H1 (cell line): ENCODE measurements at regions not wholly inside any gene's neighbourhood (a gene's known extent, or its start where the extent isn't known, plus 50 kb on each side); places are given as distances from the start of the nearest gene placed in this dataset.

Experiments used
- CTCF ChIA-PET: fragments of 300-600 bp; sonication (Branson Sonifier 250); formaldehyde crosslinking; loops from one replicate; lab custom pipeline; 2021; ENCODE audit not compliant: partially characterized antibody; lab: Charles Lee
- POLR2A ChIA-PET: fragments of 300-600 bp; sonication (Branson Sonifier 250); formaldehyde crosslinking; loops from one replicate; lab custom pipeline; 2021; ENCODE audit warnings: inconsistent platforms; ENCODE audit not compliant: partially characterized antibody; lab: Charles Lee
- DNase-seq, 2 experiments: peaks; one replicate each; pipeline versions ENCODE4 v3.0.0 to v3.0.0-alpha.2; 2010 to 2022; ENCODE audit warnings: low spot score in 2 of 2, low read depth in 1 of 2, mixed read lengths in 1 of 2
- FAIRE-seq: peaks from 2 replicates; lab custom pipeline; 2011; peaks lifted over from hg19 to GRCh38; lab: Jason Lieb, UNC
- H2AFZ ChIP-seq: 2 replicates; pipeline ENCODE4 v1.8.1; 2012; ENCODE audit warnings: low read length, inconsistent platforms
- H2AK5ac ChIP-seq: 2 replicates; pipeline ENCODE4 v1.6.1; 2013; ENCODE audit warnings: low read depth, low read length
- H2BK120ac ChIP-seq: replicated peaks from 2 replicates; pipeline ENCODE3; 2013; ENCODE audit warnings: low read depth, low read length, inconsistent platforms
- H2BK12ac ChIP-seq: 2 replicates; pipeline ENCODE4 v1.6.1; 2013; ENCODE audit warnings: low read depth, low read length
- H2BK15ac ChIP-seq: 2 replicates; pipeline ENCODE4 v1.6.1; 2013; ENCODE audit warnings: low read length
- H2BK20ac ChIP-seq: 2 replicates; pipeline ENCODE4 v1.6.1; 2013; ENCODE audit warnings: low read length
- H2BK5ac ChIP-seq: 2 replicates; pipeline ENCODE4 v1.6.1; 2013; ENCODE audit warnings: low read depth, low read length
- H3K14ac ChIP-seq: 2 replicates; pipeline ENCODE4 v1.6.1; 2013; ENCODE audit warnings: inconsistent platforms; ENCODE audit not compliant: insufficient read length
- H3K18ac ChIP-seq: 2 replicates; pipeline ENCODE4 v1.6.1; 2013; ENCODE audit warnings: low read length; ENCODE audit errors: extremely low read depth
- H3K23ac ChIP-seq: 2 replicates; pipeline ENCODE4 v1.6.1; 2013; ENCODE audit warnings: inconsistent platforms; ENCODE audit not compliant: insufficient read length
- H3K23me2 ChIP-seq: 2 replicates; pipeline ENCODE4 v1.6.1; 2013; ENCODE audit warnings: low read depth, low read length
- H3K27ac ChIP-seq: 2 replicates; pipeline ENCODE4 v1.6.1; 2011; ENCODE audit warnings: low read depth, low read length, inconsistent platforms
- H3K27me3 ChIP-seq, 4 experiments: replicated peaks in 1 of 4; 1 replicate in 1 of 4; 2 replicates in 3 of 4; pipeline versions ENCODE4 v1.6.1 to v1.8.1; 2011 to 2013; ENCODE audit warnings: low read length in 3 of 4, mild to moderate bottlenecking in 3 of 4, inconsistent platforms in 2 of 4, mixed read lengths in 2 of 4, moderate library complexity in 1 of 4; ENCODE audit not compliant: control insufficient read depth in 3 of 4, insufficient read depth in 3 of 4; ENCODE audit errors: extremely low read depth in 1 of 4
- H3K36me3 ChIP-seq, 4 experiments: 2 replicates each; pipeline versions ENCODE4 v1.6.1 to v1.8.1; 2011 to 2013; ENCODE audit warnings: mild to moderate bottlenecking in 4 of 4, low read length in 3 of 4, moderate library complexity in 2 of 4, control low read depth in 1 of 4, inconsistent platforms in 1 of 4; ENCODE audit not compliant: insufficient read depth in 4 of 4, control insufficient read depth in 2 of 4
- H3K4ac ChIP-seq: replicated peaks from 2 replicates; pipeline ENCODE3; 2013; ENCODE audit warnings: low read length, low read depth, mixed read lengths, inconsistent platforms; ENCODE audit not compliant: insufficient read length
- H3K4me1 ChIP-seq, 4 experiments: replicated peaks in 1 of 4; 1 replicate in 1 of 4; 2 replicates in 3 of 4; pipeline versions ENCODE4 v1.6.1 to v1.8.1; 2011 to 2013; ENCODE audit warnings: low read length in 3 of 4, inconsistent platforms in 2 of 4, mixed read lengths in 1 of 4; ENCODE audit not compliant: insufficient read depth in 4 of 4, control insufficient read depth in 3 of 4
- H3K4me2 ChIP-seq, 2 experiments: 2 replicates each; pipeline versions ENCODE4 v1.6.1 to v1.8.1; 2011 to 2013; ENCODE audit warnings: low read depth in 2 of 2, low read length in 2 of 2, control low read depth in 1 of 2, inconsistent platforms in 1 of 2, mild to moderate bottlenecking in 1 of 2; ENCODE audit not compliant: insufficient read depth in 1 of 2
- H3K4me3 ChIP-seq, 4 experiments: fragments of 200-600, 300-600 bp in 1 of 4; sonication (generic), shearing (Covaris generic), sonication (Bioruptor Twin) in 1 of 4; 2 replicates each; pipeline versions ENCODE4 v1.5.1 to v1.8.1; 2011 to 2016; ENCODE audit warnings: low read length in 4 of 4, low read depth in 3 of 4, control low read depth in 2 of 4, inconsistent platforms in 2 of 4, mild to moderate bottlenecking in 2 of 4, mixed read lengths in 1 of 4, moderate library complexity in 1 of 4; ENCODE audit not compliant: insufficient read depth in 2 of 4; ENCODE audit errors: extremely low read depth in 1 of 4
- H3K56ac ChIP-seq: replicated peaks from 2 replicates; pipeline ENCODE3; 2013; ENCODE audit warnings: low read depth, mild to moderate bottlenecking, mixed read lengths, low read length, inconsistent platforms; ENCODE audit not compliant: insufficient read length
- H3K79me1 ChIP-seq: 2 replicates; pipeline ENCODE4 v1.6.1; 2013; ENCODE audit warnings: low read depth, low read length, control low read depth
- H3K79me2 ChIP-seq, 2 experiments: 2 replicates each; pipeline versions ENCODE4 v1.6.1 to v1.8.1; 2012 to 2013; ENCODE audit warnings: low read length in 2 of 2, mild to moderate bottlenecking in 2 of 2, inconsistent platforms in 1 of 2; ENCODE audit not compliant: insufficient read depth in 2 of 2, control insufficient read depth in 1 of 2
- H3K9ac ChIP-seq, 4 experiments: replicated peaks in 1 of 4; 1 replicate in 1 of 4; 2 replicates in 3 of 4; pipeline versions ENCODE4 v1.6.1 to v1.8.1; 2011 to 2013; ENCODE audit warnings: low read depth in 3 of 4, low read length in 3 of 4, control low read depth in 2 of 4, mild to moderate bottlenecking in 2 of 4, moderate library complexity in 2 of 4, inconsistent platforms in 1 of 4; ENCODE audit errors: extremely low read depth in 1 of 4
- H3K9me3 ChIP-seq, 2 experiments: 2 replicates each; pipeline versions ENCODE4 v1.6.1 to v1.8.1; 2012 to 2013; ENCODE audit warnings: mild to moderate bottlenecking in 2 of 2, moderate library complexity in 2 of 2, control low read depth in 1 of 2, inconsistent platforms in 1 of 2, low read depth in 1 of 2, low read length in 1 of 2, mixed read lengths in 1 of 2; ENCODE audit not compliant: insufficient read depth in 2 of 2
- H4K20me1 ChIP-seq, 2 experiments: replicated peaks in 1 of 2; 2 replicates each; pipeline versions ENCODE3 to v1.8.1; 2011 to 2013; ENCODE audit warnings: inconsistent platforms in 2 of 2, low read length in 2 of 2, mild to moderate bottlenecking in 1 of 2; ENCODE audit not compliant: insufficient read depth in 2 of 2, control insufficient read depth in 1 of 2
- H4K5ac ChIP-seq: 2 replicates; pipeline ENCODE4 v1.6.1; 2013; ENCODE audit warnings: low read length, low read depth, mixed read lengths, inconsistent platforms; ENCODE audit not compliant: insufficient read length
- H4K8ac ChIP-seq: 2 replicates; pipeline ENCODE4 v1.8.0; 2013; ENCODE audit warnings: mild to moderate bottlenecking, moderate library complexity, low read length, inconsistent platforms; ENCODE audit not compliant: insufficient read depth; ENCODE audit errors: extremely low read depth
- H4K91ac ChIP-seq: replicated peaks from 2 replicates; pipeline ENCODE3; 2013; ENCODE audit warnings: low read length, mixed read lengths, inconsistent platforms; ENCODE audit not compliant: insufficient read length
- ASH2L ChIP-seq: fragments of 200-600, 300-600 bp; sonication (generic); IDR thresholded peaks from one replicate; pipeline ENCODE4 v1.7.1; 2017; ENCODE audit warnings: low read length
- NANOG ChIP-seq: IDR thresholded peaks from 2 replicates; pipeline ENCODE4 v1.6.1; 2011; ENCODE audit warnings: low read length, low read depth, mild to moderate bottlenecking, inconsistent platforms; ENCODE audit not compliant: insufficient read depth, poor library complexity, severe bottlenecking
- PHF8 ChIP-seq: fragments of 200-600 bp; sonication (generic); conservative IDR thresholded peaks from 2 replicates; pipeline ENCODE4 v1.7.1; 2012; ENCODE audit warnings: low read depth, mild to moderate bottlenecking, inconsistent platforms, low read length, moderate library complexity
- RNF2 ChIP-seq: fragments of 200-900, 300-1000 bp; sonication (generic); IDR thresholded peaks from 2 replicates; pipeline ENCODE4 v1.7.1; 2016; ENCODE audit warnings: borderline replicate concordance, low read depth, mild to moderate bottlenecking, antibody characterized with exemption, low read length; ENCODE audit not compliant: poor library complexity, severe bottlenecking; ENCODE audit errors: missing control alignments
- WGBS, 2 experiments: shearing (Covaris generic) in 1 of 2; methylation state at CpG; one replicate each; pipeline versions ENCODE4 v1.1.6 to v1.1.7; 2013 to 2015; ENCODE audit warnings: low lambda C conversion rate in 2 of 2, mixed read lengths in 2 of 2, inconsistent platforms in 1 of 2, low coverage in 1 of 2, missing lambda C conversion rate in 1 of 2; ENCODE audit not compliant: insufficient replicate concordance in 2 of 2, insufficient coverage in 1 of 2, insufficient read length in 1 of 2; ENCODE audit errors: extremely low coverage in 1 of 2, missing lambda C conversion rate in 1 of 2; 5-methylcytosine and 5-hydroxymethylcytosine counted together

GRCh38 chr11:122050021-122050690, 65.9 kb downstream of the BLID start:
- Histone ChIP-seq H3K4me2 (no peak overlapping the region), H3K56ac (no peak overlapping the region), H2BK20ac (no peak overlapping the region), H2BK12ac (no peak overlapping the region), H3K4me3 (no peak overlapping the region), H3K18ac (no peak overlapping the region), H2BK15ac (no peak overlapping the region), H3K27ac (no peak overlapping the region), H2AK5ac (no peak overlapping the region), H3K9ac (no peak overlapping the region), H2AFZ (no peak overlapping the region), H3K14ac (no peak overlapping the region), H4K8ac (no peak overlapping the region), H3K9me3 (no peaks in the 10 kb centered on the region), H3K4ac (no peak overlapping the region), H3K23me2 (peaks cover 2% of the 10 kb centered on the region; the same call in 1 of the 2 replicates), H3K36me3 (no peaks in the 10 kb centered on the region), H3K79me1 (no peaks in the 10 kb centered on the region), H4K5ac (no peak overlapping the region), H3K23ac (no peak overlapping the region), H2BK5ac (no peak overlapping the region), H3K27me3 (no peaks in the 10 kb centered on the region), H2BK120ac (no peak overlapping the region), H3K79me2 (no peaks in the 10 kb centered on the region), H3K4me1 (no peaks in the 10 kb centered on the region), H4K20me1 (no peaks in the 10 kb centered on the region), H4K91ac (no peak overlapping the region)
- POLR2A ChIA-PET, result no interaction called here
- CTCF ChIA-PET, result no interaction called here
- WGBS, 2 experiments, result 93% methylated on average over 2 of the region's 2 CpGs; no CpG with 5 or more reads in 1 of the 2 experiments
- no peak for DNase-seq
- FAIRE-seq, result no peak
- TF ChIP-seq ASH2L, result no peak
- no peak for TF ChIP-seq NANOG
- no peak for TF ChIP-seq PHF8
- TF ChIP-seq RNF2, result no peak
